Lower leg skin (tissue), 3 donors: ENCODE measurements at regions not wholly inside any gene's neighbourhood (a gene's known extent, or its start where the extent isn't known, plus 50 kb on each side); places are given as distances from the start of the nearest gene placed in this dataset.

Source experiments
- POLR2A ChIP-seq, 2 donors: fragments of 450-650 bp; IDR thresholded peaks; one replicate each; pipeline ENCODE4 v1.6.1; 2016 to 2017; ENCODE audit warnings: antibody characterized with exemption in 2 of 2, mild to moderate bottlenecking in 1 of 2, moderate library complexity in 1 of 2
- TF ChIP-seq, protein P1 (sequence below), 3 donors: fragments of 450-650 bp; IDR thresholded peaks; one replicate each; pipeline ENCODE4 v1.5.1; 2016; ENCODE audit warnings: antibody characterized with exemption in 3 of 3, mild to moderate bottlenecking in 3 of 3, moderate library complexity in 2 of 3

DNA sequence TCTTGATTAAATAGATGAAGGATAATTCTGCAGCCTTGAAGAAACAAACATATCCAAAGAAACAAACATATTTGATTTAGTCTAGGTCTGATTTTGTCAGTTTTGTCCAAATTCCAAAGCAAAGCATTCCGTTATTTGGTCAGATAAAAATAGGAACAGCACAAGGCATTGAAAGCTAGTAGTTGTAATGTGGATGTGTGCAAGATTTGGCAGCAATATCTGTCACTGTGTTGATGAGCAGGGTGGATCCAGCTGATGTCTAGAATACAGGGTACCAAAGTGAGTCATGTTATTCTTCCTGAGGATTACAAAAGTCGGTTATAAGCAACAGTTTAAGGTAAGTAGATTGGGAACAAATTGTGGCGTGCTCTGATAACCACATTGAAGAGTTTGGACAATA lies 69.3 kb upstream of the PLPPR1 start:
- no peak for TF ChIP-seq POLR2A (IDR thresholded peaks at IDR 0.05)
- TF ChIP-seq, protein P1, sequence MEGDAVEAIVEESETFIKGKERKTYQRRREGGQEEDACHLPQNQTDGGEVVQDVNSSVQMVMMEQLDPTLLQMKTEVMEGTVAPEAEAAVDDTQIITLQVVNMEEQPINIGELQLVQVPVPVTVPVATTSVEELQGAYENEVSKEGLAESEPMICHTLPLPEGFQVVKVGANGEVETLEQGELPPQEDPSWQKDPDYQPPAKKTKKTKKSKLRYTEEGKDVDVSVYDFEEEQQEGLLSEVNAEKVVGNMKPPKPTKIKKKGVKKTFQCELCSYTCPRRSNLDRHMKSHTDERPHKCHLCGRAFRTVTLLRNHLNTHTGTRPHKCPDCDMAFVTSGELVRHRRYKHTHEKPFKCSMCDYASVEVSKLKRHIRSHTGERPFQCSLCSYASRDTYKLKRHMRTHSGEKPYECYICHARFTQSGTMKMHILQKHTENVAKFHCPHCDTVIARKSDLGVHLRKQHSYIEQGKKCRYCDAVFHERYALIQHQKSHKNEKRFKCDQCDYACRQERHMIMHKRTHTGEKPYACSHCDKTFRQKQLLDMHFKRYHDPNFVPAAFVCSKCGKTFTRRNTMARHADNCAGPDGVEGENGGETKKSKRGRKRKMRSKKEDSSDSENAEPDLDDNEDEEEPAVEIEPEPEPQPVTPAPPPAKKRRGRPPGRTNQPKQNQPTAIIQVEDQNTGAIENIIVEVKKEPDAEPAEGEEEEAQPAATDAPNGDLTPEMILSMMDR (IDR thresholded peaks at IDR 0.05), result no peak
